GM12875 (cell line): ENCODE measurements at regions not wholly inside any gene's neighbourhood (a gene's known extent, or its start where the extent isn't known, plus 50 kb on each side); places are given as distances from the start of the nearest gene placed in this dataset.

Experiments
- H3K4me3 ChIP-seq: one replicate; pipeline ENCODE4 v1.5.1; 2011; ENCODE audit warnings: low read depth, low read length, control low read depth
- CTCF ChIP-seq: IDR thresholded peaks from 2 replicates; pipeline ENCODE4 v1.5.1; 2011; ENCODE audit warnings: low read depth, mild to moderate bottlenecking, control low read depth, inconsistent platforms, low read length, moderate library complexity, borderline replicate concordance; ENCODE audit not compliant: insufficient read depth

- no peak overlapping the region for H3K4me3 ChIP-seq
- no peak for TF ChIP-seq CTCF
Observed at GRCh38 chr5:27172693-27173092, 134.3 kb upstream of the CDH9 start.

- H3K4me3 ChIP-seq: no peak overlapping the region
- TF ChIP-seq CTCF: no peak
Observed at GRCh38 chr5:27171761-27172261, 133.4 kb upstream of the CDH9 start.

DNA sequence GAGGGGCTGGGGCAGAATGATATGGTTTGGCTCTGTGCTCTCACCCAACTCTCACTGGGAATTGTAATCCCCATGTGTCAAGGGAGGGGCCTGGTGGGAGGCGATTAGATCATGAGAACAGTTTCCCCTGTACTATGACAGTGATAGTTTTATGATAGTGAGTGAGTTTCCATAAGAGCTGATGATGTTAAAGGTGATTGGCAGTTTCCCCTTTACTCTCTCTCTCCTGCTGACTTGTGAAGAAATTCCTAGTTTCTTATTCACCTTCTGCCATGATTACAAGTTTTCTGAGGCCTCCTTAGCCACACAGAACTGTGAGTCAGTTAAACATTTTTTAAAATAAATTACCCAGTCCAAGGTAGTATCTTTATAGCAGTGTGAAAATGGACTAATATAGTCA, 120.4 kb upstream of the CDH9 start:
- no peak for TF ChIP-seq CTCF

GRCh38 chr5:27158171-27158570, 119.8 kb upstream of the CDH9 start:
- no peak overlapping the region for H3K4me3 ChIP-seq
- TF ChIP-seq CTCF: no peak

More for the DNA sequence above, 120.4 kb upstream of the CDH9 start:
- no peak overlapping the region for H3K4me3 ChIP-seq

GRCh38 chr5:27144456-27144855, 106.1 kb upstream of the CDH9 start:
- no peak overlapping the region for H3K4me3 ChIP-seq
- no peak for TF ChIP-seq CTCF

DNA sequence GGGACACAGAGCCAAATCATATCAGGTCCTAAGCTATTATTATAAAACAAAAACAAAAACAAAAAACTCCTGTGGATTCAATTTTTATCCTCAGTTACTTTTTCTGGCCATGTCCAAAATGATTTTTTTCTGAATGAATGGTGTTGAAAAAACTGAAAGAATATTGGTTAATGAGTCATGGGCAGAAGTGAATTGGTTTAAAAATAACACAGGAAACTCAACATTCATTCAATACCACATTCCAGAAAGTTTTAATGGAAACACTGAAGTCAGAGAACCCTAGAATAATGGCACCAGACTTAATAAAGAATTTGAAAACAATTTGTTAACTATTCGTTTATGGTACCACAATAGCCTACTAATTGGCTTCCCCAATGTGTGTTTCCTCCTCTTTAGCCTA, 102.4 kb upstream of the CDH9 start:
- no peak for TF ChIP-seq CTCF
- no peak overlapping the region for H3K4me3 ChIP-seq

DNA sequence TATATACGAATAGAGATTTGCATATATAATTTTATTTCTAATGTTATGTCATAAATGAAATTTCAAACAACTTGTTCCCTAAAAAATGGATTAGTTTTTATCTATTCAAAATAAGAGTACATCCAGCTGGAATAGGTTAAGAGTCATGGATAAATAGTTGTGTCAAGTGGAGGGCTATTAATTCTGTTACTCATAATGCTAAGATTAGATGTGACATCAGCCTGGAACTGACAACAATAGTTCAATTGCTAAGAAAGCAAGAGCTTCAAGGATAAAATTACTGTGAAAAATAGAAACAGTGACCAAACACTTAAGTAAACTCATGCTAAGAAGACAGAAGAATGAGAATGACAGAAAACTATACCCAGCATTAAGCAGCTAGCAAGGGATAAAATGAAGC, 92.2 kb upstream of the CDH9 start:
- no peak overlapping the region for H3K4me3 ChIP-seq
- TF ChIP-seq CTCF: no peak
